ENCODE measurements at regions not wholly inside any gene's neighbourhood (a gene's known extent, or its start where the extent isn't known, plus 50 kb on each side); places are given as distances from the start of the nearest gene placed in this dataset.

GRCh38 chr6:90654806-90655205 is 67.9 kb upstream of the MAP3K7 start:
- Histone ChIP-seq H3K27ac (ENCODE audit: control insufficient read depth, insufficient read depth) (no peak overlapping the region), H3K4me3 (no peak overlapping the region), H3K36me3 (ENCODE audit: control insufficient read depth in 2 of 2, insufficient read depth in 2 of 2, low read length in 1 of 2) (no peaks in the 10 kb centered on the region), H4K20me1 (ENCODE audit: control insufficient read depth, insufficient read depth) (no peaks in the 10 kb centered on the region), H3K9ac (ENCODE audit: control insufficient read depth, insufficient read depth, low read length) (no peak overlapping the region), H2AFZ (ENCODE audit: control insufficient read depth, low read depth, low read length) (no peak overlapping the region), H3K4me1 (ENCODE audit: control insufficient read depth, insufficient read depth, low read length) (no peaks in the 10 kb centered on the region), H3K4me2 (ENCODE audit: control insufficient read depth, insufficient read depth) (no peak overlapping the region), H3K27me3 (replicated peaks in 1 of 2; ENCODE audit: control insufficient read depth in 2 of 2, insufficient read depth in 2 of 2, low read length in 1 of 2) (no peaks in the 10 kb centered on the region), H3K79me2 (ENCODE audit: control insufficient read depth, insufficient read depth, low read length) (no peaks in the 10 kb centered on the region), H3K9me3 (replicated peaks; ENCODE audit: control insufficient read depth, insufficient read depth, low read length) (no peaks in the 10 kb centered on the region)
- POLR2A ChIA-PET, result no interaction called here
- CTCF ChIA-PET, result no interaction called here
- RAD21 ChIA-PET (ENCODE audit: unreplicated experiment), result no interaction called here
- SMC1A ChIA-PET (ENCODE audit: uncharacterized antibody, unreplicated experiment), result interaction anchor here (1.6 kb wide), 1 partner anchor 22 kb away, joined by 4 read pairs; no protein-coding TSS in a partner anchor
- ATAC-seq, result no peak
- intact Hi-C loops (cut with micrococcal nuclease; ENCODE audit: unreplicated experiment) (no loop called here), in situ Hi-C loops (cut with MboI) (no loop called here)
- no peak for FAIRE-seq
- BruUV-seq (replicated peaks), result no TSS peak
- DNase-seq (ENCODE audit: low read depth, low spot score), result no peak
- no peak for TF ChIP-seq SMAD1 (IDR thresholded peaks at IDR 0.05; ENCODE audit: low read depth, partially characterized antibody)
- TF ChIP-seq SIX5 (IDR thresholded peaks at IDR 0.05; ENCODE audit: low read depth, low read length, severe bottlenecking), result no peak
- no peak for TF ChIP-seq ZBTB33 (IDR thresholded peaks at IDR 0.05)
- no peak for TF ChIP-seq STAT1 (conservative IDR thresholded peaks at IDR 0.05)
- TF ChIP-seq RFX5 (IDR thresholded peaks at IDR 0.05; ENCODE audit: low read depth, low read length), result no peak
- TF ChIP-seq NFYA (IDR thresholded peaks at IDR 0.05; ENCODE audit: borderline replicate concordance, low read depth, low read length), result no peak
- TF ChIP-seq ZNF207 (IDR thresholded peaks at IDR 0.05; ENCODE audit: borderline replicate concordance), result no peak
- TF ChIP-seq TARDBP (IDR thresholded peaks at IDR 0.05; ENCODE audit: borderline replicate concordance), result no peak
- no peak for TF ChIP-seq ZBED1 (IDR thresholded peaks at IDR 0.05; ENCODE audit: borderline replicate concordance)
- TF ChIP-seq IRF4 (IDR thresholded peaks at IDR 0.05; ENCODE audit: low read depth, low read length), result no peak
- TF ChIP-seq WRNIP1 (IDR thresholded peaks at IDR 0.05; ENCODE audit: borderline replicate concordance, low read depth, low read length), result no peak
- TF ChIP-seq ZZZ3 (IDR thresholded peaks at IDR 0.05; ENCODE audit: control insufficient read depth, insufficient read length, low read depth), result no peak
- no peak for TF ChIP-seq KAT2A (conservative IDR thresholded peaks at IDR 0.05; ENCODE audit: control insufficient read depth, low read depth, low read length)
- no peak for TF ChIP-seq FOS (IDR thresholded peaks at IDR 0.05; ENCODE audit: borderline replicate concordance, extremely low read depth, insufficient read length)
- WGBS (ENCODE audit: insufficient coverage, insufficient replicate concordance, low lambda C conversion rate, missing lambda C conversion rate), result 49% methylated on average over 5 of the region's 5 CpGs

Measured in GM12878 (cell line).